A549 (cell line): ENCODE measurements at regions not wholly inside any gene's neighbourhood (a gene's known extent, or its start where the extent isn't known, plus 50 kb on each side); places are given as distances from the start of the nearest gene placed in this dataset.
A peak's percentile ranks its signal among the peaks of the same experiment; 100 is the strongest.
"Not testable (repeated sequence)": the region's sequence is repeated elsewhere in the genome, so short reads cannot be mapped to it uniquely, and the experiment has no call there.

ENCODE experiments used
- ATAC-seq, 2 experiments: fragments of 200-7000 bp in 1 of 2; fragments of >200 bp in 1 of 2; cut with Nextera tagmentation in 1 of 2; cut with Tn5 transposase in 1 of 2; 3 replicates each; pipeline versions ENCODE4 v1.8.0 to v1.9.1; 2018 to 2020; ENCODE audit warnings: mild to moderate bottlenecking in 1 of 2, moderate library complexity in 1 of 2
- CTCF ChIA-PET: fragments of 300-600 bp; sonication (Branson Sonifier 250); formaldehyde crosslinking; extraction: SDS; loops from one replicate; lab custom pipeline; 2021; ENCODE audit warnings: antibody characterized with exemption, inconsistent platforms; lab: Yijun Ruan, JAX
- POLR2A ChIA-PET: fragments of 350-600 bp; formaldehyde crosslinking; extraction: SDS; loops from one replicate; lab custom pipeline; 2021; ENCODE audit warnings: antibody characterized with exemption, inconsistent platforms; lab: Yijun Ruan, JAX
- DNase-seq, 2 experiments: peaks; one replicate each; pipeline versions ENCODE4 v3.0.0 to v3.0.0-alpha.2; 2011 to 2016; ENCODE audit warnings: low read depth in 1 of 2, low spot score in 1 of 2
- FAIRE-seq: peaks from 2 replicates; lab custom pipeline; 2011; peaks lifted over from hg19 to GRCh38; lab: Jason Lieb, UNC
- H3K27ac ChIP-seq, 2 experiments: fragments of >200 bp; sonication (Bioruptor Twin); formaldehyde crosslinking; 3 replicates each; pipeline ENCODE4 v1.5.1; 2016 to 2017
- H3K4me1 ChIP-seq: fragments of >200 bp; sonication (Bioruptor Twin); formaldehyde crosslinking; 3 replicates; pipeline ENCODE4 v1.6.1; 2016
- H3K4me2 ChIP-seq: fragments of >200 bp; sonication (Bioruptor Twin); formaldehyde crosslinking; 3 replicates; pipeline ENCODE4 v1.6.1; 2016
- H3K4me3 ChIP-seq: fragments of >200 bp; sonication (Bioruptor Twin); formaldehyde crosslinking; 3 replicates; pipeline ENCODE4 v1.5.1; 2016
- H3K9me3 ChIP-seq: fragments of >200 bp; sonication (Bioruptor Twin); formaldehyde crosslinking; 3 replicates; pipeline ENCODE4 v1.6.1; 2016
- CBX2 ChIP-seq: fragments of 200-600 bp; sonication (generic); IDR thresholded peaks from 2 replicates; pipeline ENCODE4 v1.6.1; 2016; ENCODE audit warnings: low read depth, mild to moderate bottlenecking, borderline replicate concordance
- CHD2 ChIP-seq: fragments of 150-350 bp; IDR thresholded peaks from 2 replicates; pipeline ENCODE4 v1.6.1; 2014; ENCODE audit warnings: low read length; ENCODE audit not compliant: partially characterized antibody
- ESRRA ChIP-seq: fragments of 150-350 bp; IDR thresholded peaks from 2 replicates; pipeline ENCODE4 v1.6.1; 2014; ENCODE audit warnings: mild to moderate bottlenecking, low read length, borderline replicate concordance
- GATA3 ChIP-seq: IDR thresholded peaks from 2 replicates; pipeline ENCODE4 v1.6.1; 2012; ENCODE audit warnings: borderline replicate concordance
- HDAC2 ChIP-seq: fragments of 200-600 bp; sonication (generic); IDR thresholded peaks from 2 replicates; pipeline ENCODE4 v1.6.1; 2016
- KDM1A ChIP-seq: fragments of 200-600 bp; sonication (generic); IDR thresholded peaks from 2 replicates; pipeline ENCODE4 v1.6.1; 2016; ENCODE audit warnings: low read depth, mild to moderate bottlenecking
- MYC ChIP-seq: IDR thresholded peaks from 2 replicates; pipeline ENCODE4 v1.6.1; 2012; ENCODE audit warnings: mild to moderate bottlenecking, inconsistent platforms, low read length, improper control_type of control experiment, borderline replicate concordance
- NR3C1 ChIP-seq: fragments of >200 bp; sonication (Bioruptor Twin); formaldehyde crosslinking; IDR thresholded peaks from 3 replicates; pipeline ENCODE4 v1.6.1; 2017
- PBX3 ChIP-seq: IDR thresholded peaks from 2 replicates; pipeline ENCODE4 v1.6.1; 2012
- REST ChIP-seq: fragments of 200-600 bp; sonication (generic); IDR thresholded peaks from 2 replicates; pipeline ENCODE4 v1.6.1; 2016; ENCODE audit warnings: antibody characterized with exemption, mild to moderate bottlenecking, moderate library complexity
- RNF2 ChIP-seq: fragments of 200-600 bp; sonication (generic); IDR thresholded peaks from 2 replicates; pipeline ENCODE4 v1.6.1; 2016; ENCODE audit warnings: low read depth, mild to moderate bottlenecking, antibody characterized with exemption, moderate library complexity, borderline replicate concordance
- SREBF2 ChIP-seq: fragments of 450-650 bp; IDR thresholded peaks from 2 replicates; pipeline ENCODE4 v1.6.1; 2014; ENCODE audit warnings: mild to moderate bottlenecking, moderate library complexity
- TFCP2L1 ChIP-seq: fragments of 250-450 bp; sonication (Bioruptor Pico); IDR thresholded peaks from 2 replicates; pipeline ENCODE4 v1.5.0; 2021; ENCODE audit warnings: mild to moderate bottlenecking
- TP53 ChIP-seq: fragments of 250-450 bp; sonication (Bioruptor Pico); IDR thresholded peaks from 2 replicates; pipeline ENCODE4 v1.5.0; 2021; ENCODE audit warnings: mild to moderate bottlenecking, moderate library complexity
- ZC3H11A ChIP-seq: fragments of 450-650 bp; IDR thresholded peaks from 2 replicates; pipeline ENCODE4 v1.6.1; 2014; ENCODE audit warnings: antibody characterized with exemption, mild to moderate bottlenecking
- ZFP36 ChIP-seq: fragments of 450-650 bp; IDR thresholded peaks from 2 replicates; pipeline ENCODE4 v1.6.1; 2014; ENCODE audit warnings: borderline replicate concordance; ENCODE audit not compliant: partially characterized antibody
- WGBS: methylation state at CpG from one replicate; pipeline ENCODE4 v1.1.6; 2017; ENCODE audit errors: missing lambda C conversion rate; 5-methylcytosine and 5-hydroxymethylcytosine counted together
- TF ChIP-seq, protein P1 (sequence below): fragments of 450-650 bp; IDR thresholded peaks from 2 replicates; pipeline ENCODE4 v1.6.1; 2014; ENCODE audit warnings: antibody characterized with exemption
- TF ChIP-seq, protein P2 (sequence below): fragments of >200 bp; sonication (Bioruptor Twin); formaldehyde crosslinking; IDR thresholded peaks from 3 replicates; pipeline ENCODE4 v1.6.1; 2016
- TF ChIP-seq, protein P3 (sequence below): fragments of >200 bp; sonication (Bioruptor Twin); formaldehyde crosslinking; IDR thresholded peaks from 2 replicates; pipeline ENCODE4 v1.6.1; 2016
- TF ChIP-seq, protein P4 (sequence below): fragments of 150-350 bp; IDR thresholded peaks from 2 replicates; pipeline ENCODE4 v1.6.1; 2014; ENCODE audit warnings: low read depth, mild to moderate bottlenecking, low read length

GRCh38 chr14:38561657-38562056 is 305.8 kb upstream of the CLEC14A start:
- no peak for TF ChIP-seq TFCP2L1
- TF ChIP-seq, protein P1, sequence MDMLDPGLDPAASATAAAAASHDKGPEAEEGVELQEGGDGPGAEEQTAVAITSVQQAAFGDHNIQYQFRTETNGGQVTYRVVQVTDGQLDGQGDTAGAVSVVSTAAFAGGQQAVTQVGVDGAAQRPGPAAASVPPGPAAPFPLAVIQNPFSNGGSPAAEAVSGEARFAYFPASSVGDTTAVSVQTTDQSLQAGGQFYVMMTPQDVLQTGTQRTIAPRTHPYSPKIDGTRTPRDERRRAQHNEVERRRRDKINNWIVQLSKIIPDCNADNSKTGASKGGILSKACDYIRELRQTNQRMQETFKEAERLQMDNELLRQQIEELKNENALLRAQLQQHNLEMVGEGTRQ: no peak
- TF ChIP-seq PBX3: no peak
- TF ChIP-seq NR3C1: no peak
- TF ChIP-seq KDM1A: no peak
- TF ChIP-seq GATA3: no peak
- TF ChIP-seq TP53 (CRISPR knock-in tag): no peak
- TF ChIP-seq ZC3H11A: no peak
- TF ChIP-seq, protein P2, sequence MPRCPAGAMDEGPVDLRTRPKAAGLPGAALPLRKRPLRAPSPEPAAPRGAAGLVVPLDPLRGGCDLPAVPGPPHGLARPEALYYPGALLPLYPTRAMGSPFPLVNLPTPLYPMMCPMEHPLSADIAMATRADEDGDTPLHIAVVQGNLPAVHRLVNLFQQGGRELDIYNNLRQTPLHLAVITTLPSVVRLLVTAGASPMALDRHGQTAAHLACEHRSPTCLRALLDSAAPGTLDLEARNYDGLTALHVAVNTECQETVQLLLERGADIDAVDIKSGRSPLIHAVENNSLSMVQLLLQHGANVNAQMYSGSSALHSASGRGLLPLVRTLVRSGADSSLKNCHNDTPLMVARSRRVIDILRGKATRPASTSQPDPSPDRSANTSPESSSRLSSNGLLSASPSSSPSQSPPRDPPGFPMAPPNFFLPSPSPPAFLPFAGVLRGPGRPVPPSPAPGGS: no peak
- TF ChIP-seq ESRRA: no peak
- TF ChIP-seq, protein P3, sequence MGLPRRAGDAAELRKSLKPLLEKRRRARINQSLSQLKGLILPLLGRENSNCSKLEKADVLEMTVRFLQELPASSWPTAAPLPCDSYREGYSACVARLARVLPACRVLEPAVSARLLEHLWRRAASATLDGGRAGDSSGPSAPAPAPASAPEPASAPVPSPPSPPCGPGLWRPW: no peak
- no peak for TF ChIP-seq CHD2
- TF ChIP-seq SREBF2: no peak
- Histone ChIP-seq H3K4me2 (no peak overlapping the region), H3K27ac (no peak overlapping the region), H3K4me3 (no peak overlapping the region), H3K4me1 (no peaks in the 10 kb centered on the region), H3K9me3 (peaks cover 3% of the 10 kb centered on the region; the same call in 1 of the 3 replicates)
- POLR2A ChIA-PET: no interaction called here
- DNase-seq (no peak), ATAC-seq (no peak), FAIRE-seq (no peak)
- CTCF ChIA-PET: no interaction called here

- CTCF ChIA-PET: interaction anchor here (0.6 kb wide), 1 partner anchor 517 kb away, joined by 3 read pairs; no protein-coding TSS in a partner anchor
- no peak overlapping the region for H3K4me2 ChIP-seq
- no peak for TF ChIP-seq RNF2
- TF ChIP-seq ZFP36: peak; percentile 18
- H3K27ac ChIP-seq: no peak overlapping the region
- ATAC-seq: no peak
- WGBS: 3% methylated on average over 2 of the region's 2 CpGs
- no peaks in the 10 kb centered on the region for H3K4me1 ChIP-seq
- H3K4me3 ChIP-seq: no peak overlapping the region
- POLR2A ChIA-PET: no interaction called here
- H3K9me3 ChIP-seq: peaks cover 3% of the 10 kb centered on the region; the same call in 1 of the 3 replicates
- DNase-seq: no peak
- FAIRE-seq: no peak
Measured at GRCh38 chr14:38559711-38560110, 303.8 kb upstream of the CLEC14A start.

GRCh38 chr14:38557391-38557790 is 301.5 kb upstream of the CLEC14A start:
- H3K4me1 ChIP-seq, CTCF ChIA-PET, FAIRE-seq, H3K9me3 ChIP-seq, ATAC-seq, DNase-seq, H3K27ac ChIP-seq, H3K4me3 ChIP-seq, POLR2A ChIA-PET, H3K4me2 ChIP-seq: not testable (repeated sequence)

DNA sequence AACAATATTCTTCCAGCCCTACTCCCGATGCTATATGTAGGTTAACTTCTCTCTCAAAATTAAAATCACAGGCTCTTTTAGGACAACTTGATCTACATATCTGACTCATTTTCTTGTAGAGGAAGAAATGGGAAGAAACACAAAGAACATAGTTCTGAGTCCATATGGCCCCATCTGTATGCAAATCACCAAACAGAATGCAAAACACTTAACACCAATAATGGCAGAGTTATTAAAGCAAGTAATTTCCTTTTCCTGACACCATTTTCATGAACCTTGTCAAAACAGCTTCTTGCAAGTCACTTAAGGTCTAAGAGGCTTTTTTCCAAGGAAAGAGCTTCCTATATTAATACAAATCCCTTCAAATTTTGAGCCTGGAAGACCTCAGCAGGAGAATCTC is 300.4 kb upstream of the CLEC14A start:
- no peak for DNase-seq
- FAIRE-seq: no peak
- ChIA-PET POLR2A (no interaction called here), CTCF (no interaction called here)
- Histone ChIP-seq H3K27ac (no peak overlapping the region), H3K4me3 (no peak overlapping the region), H3K4me2 (no peak overlapping the region), H3K4me1 (no peaks in the 10 kb centered on the region), H3K9me3 (no peaks in the 10 kb centered on the region)
- 0% methylated on average over 1 of the region's 1 CpG for WGBS
- no peak for ATAC-seq
- TF ChIP-seq REST (no peak), MYC (no peak), CBX2 (no peak), HDAC2 (no peak)
- TF ChIP-seq, protein P2: no peak
- TF ChIP-seq, protein P4, sequence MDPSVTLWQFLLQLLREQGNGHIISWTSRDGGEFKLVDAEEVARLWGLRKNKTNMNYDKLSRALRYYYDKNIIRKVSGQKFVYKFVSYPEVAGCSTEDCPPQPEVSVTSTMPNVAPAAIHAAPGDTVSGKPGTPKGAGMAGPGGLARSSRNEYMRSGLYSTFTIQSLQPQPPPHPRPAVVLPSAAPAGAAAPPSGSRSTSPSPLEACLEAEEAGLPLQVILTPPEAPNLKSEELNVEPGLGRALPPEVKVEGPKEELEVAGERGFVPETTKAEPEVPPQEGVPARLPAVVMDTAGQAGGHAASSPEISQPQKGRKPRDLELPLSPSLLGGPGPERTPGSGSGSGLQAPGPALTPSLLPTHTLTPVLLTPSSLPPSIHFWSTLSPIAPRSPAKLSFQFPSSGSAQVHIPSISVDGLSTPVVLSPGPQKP: no peak
